ENCODE measurements at regions not wholly inside any gene's neighbourhood (a gene's known extent, or its start where the extent isn't known, plus 50 kb on each side); places are given as distances from the start of the nearest gene placed in this dataset.

DNA sequence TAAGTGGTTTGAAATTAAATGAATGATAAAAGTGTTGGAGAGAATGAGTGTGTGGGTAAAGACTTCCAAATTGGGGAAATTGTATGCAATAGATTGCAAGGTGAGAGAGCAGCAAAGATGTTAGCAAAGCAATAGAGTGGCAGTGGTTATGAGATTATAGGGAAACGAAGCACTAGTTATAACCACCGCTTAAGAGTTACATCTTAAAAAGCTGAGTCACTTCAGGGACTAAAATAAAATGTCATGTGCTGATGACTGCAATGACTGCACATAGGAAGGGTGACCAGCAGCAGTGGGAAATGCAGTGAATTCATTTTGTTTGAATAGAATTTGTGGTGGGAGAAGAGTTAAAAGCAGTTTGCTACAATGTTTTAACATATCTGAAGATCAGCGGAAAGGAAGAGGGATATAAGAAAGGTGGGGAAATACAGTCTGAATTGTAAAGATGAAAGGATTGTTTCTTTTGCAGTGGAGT, 127.3 kb downstream of the RAP2B start:
- Histone ChIP-seq H3F3A (ENCODE audit: low read depth) (no peaks in the 10 kb centered on the region), H3K4me3 (ENCODE audit: low read length, poor library complexity, severe bottlenecking) (no peak overlapping the region), H3K27me3 (ENCODE audit: insufficient read depth, low read length, poor library complexity, severe bottlenecking) (no peaks in the 10 kb centered on the region), H3K9me2 (replicated peaks; ENCODE audit: low read depth, low read length) (no peaks in the 10 kb centered on the region), H3K79me2 (ENCODE audit: insufficient read depth, low read length) (no peaks in the 10 kb centered on the region), H3K9me3 (ENCODE audit: insufficient read depth, low read depth, low read length) (no peaks in the 10 kb centered on the region), H3K4me1 (ENCODE audit: insufficient read depth, low read length, poor library complexity, severe bottlenecking) (peaks cover 33% of the 10 kb centered on the region), H3K9ac (ENCODE audit: low read depth, low read length, poor library complexity, severe bottlenecking) (no peak overlapping the region), H3K36me3 (ENCODE audit: insufficient read depth, low read length) (no peaks in the 10 kb centered on the region), H2AFZ (ENCODE audit: low read length) (no peak overlapping the region), H3K4me2 (ENCODE audit: low read depth, low read length, poor library complexity, severe bottlenecking) (peak overlapping the region; percentile 15), H4K20me1 (ENCODE audit: insufficient read depth, low read length, poor library complexity, severe bottlenecking) (no peaks in the 10 kb centered on the region)
- TF ChIP-seq, protein P1, sequence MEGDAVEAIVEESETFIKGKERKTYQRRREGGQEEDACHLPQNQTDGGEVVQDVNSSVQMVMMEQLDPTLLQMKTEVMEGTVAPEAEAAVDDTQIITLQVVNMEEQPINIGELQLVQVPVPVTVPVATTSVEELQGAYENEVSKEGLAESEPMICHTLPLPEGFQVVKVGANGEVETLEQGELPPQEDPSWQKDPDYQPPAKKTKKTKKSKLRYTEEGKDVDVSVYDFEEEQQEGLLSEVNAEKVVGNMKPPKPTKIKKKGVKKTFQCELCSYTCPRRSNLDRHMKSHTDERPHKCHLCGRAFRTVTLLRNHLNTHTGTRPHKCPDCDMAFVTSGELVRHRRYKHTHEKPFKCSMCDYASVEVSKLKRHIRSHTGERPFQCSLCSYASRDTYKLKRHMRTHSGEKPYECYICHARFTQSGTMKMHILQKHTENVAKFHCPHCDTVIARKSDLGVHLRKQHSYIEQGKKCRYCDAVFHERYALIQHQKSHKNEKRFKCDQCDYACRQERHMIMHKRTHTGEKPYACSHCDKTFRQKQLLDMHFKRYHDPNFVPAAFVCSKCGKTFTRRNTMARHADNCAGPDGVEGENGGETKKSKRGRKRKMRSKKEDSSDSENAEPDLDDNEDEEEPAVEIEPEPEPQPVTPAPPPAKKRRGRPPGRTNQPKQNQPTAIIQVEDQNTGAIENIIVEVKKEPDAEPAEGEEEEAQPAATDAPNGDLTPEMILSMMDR (conservative IDR thresholded peaks at IDR 0.05; ENCODE audit: low read length): no peak
- TF ChIP-seq EZH2phosphoT487 (IDR thresholded peaks at IDR 0.05; ENCODE audit: borderline replicate concordance): no peak

GRCh38 chr3:153290268-153291015, 128.4 kb downstream of the RAP2B start:
- Histone ChIP-seq H3K4me3 (ENCODE audit: low read length, poor library complexity, severe bottlenecking) (no peak overlapping the region), H2AFZ (ENCODE audit: low read length) (no peak overlapping the region), H3F3A (ENCODE audit: low read depth) (no peaks in the 10 kb centered on the region), H3K9me3 (ENCODE audit: insufficient read depth, low read depth, low read length) (no peaks in the 10 kb centered on the region), H3K9ac (ENCODE audit: low read depth, low read length, poor library complexity, severe bottlenecking) (no peak overlapping the region), H3K27me3 (ENCODE audit: insufficient read depth, low read length, poor library complexity, severe bottlenecking) (no peaks in the 10 kb centered on the region), H3K9me2 (replicated peaks; ENCODE audit: low read depth, low read length) (no peaks in the 10 kb centered on the region), H3K79me2 (ENCODE audit: insufficient read depth, low read length) (no peaks in the 10 kb centered on the region), H3K4me1 (ENCODE audit: insufficient read depth, low read length, poor library complexity, severe bottlenecking) (peaks cover 26% of the 10 kb centered on the region), H4K20me1 (ENCODE audit: insufficient read depth, low read length, poor library complexity, severe bottlenecking) (no peaks in the 10 kb centered on the region), H3K36me3 (ENCODE audit: insufficient read depth, low read length) (no peaks in the 10 kb centered on the region), H3K4me2 (ENCODE audit: low read depth, low read length, poor library complexity, severe bottlenecking) (no peak overlapping the region)
- TF ChIP-seq EZH2phosphoT487 (IDR thresholded peaks at IDR 0.05; ENCODE audit: borderline replicate concordance): no peak
- TF ChIP-seq, protein P1 (conservative IDR thresholded peaks at IDR 0.05; ENCODE audit: low read length): peak; percentile 61

GRCh38 chr3:153291059-153291685, 129.1 kb downstream of the RAP2B start:
- no peaks in the 10 kb centered on the region for H3K79me2 ChIP-seq (ENCODE audit: insufficient read depth, low read length)
- no peaks in the 10 kb centered on the region for H3F3A ChIP-seq (ENCODE audit: low read depth)
- TF ChIP-seq, protein P1 (conservative IDR thresholded peaks at IDR 0.05; ENCODE audit: low read length): peak; percentile 76
- no peak for TF ChIP-seq EZH2phosphoT487 (IDR thresholded peaks at IDR 0.05; ENCODE audit: borderline replicate concordance)
- peaks cover 20% of the 10 kb centered on the region for H3K4me1 ChIP-seq (ENCODE audit: insufficient read depth, low read length, poor library complexity, severe bottlenecking)
- H3K9me3 ChIP-seq (ENCODE audit: insufficient read depth, low read depth, low read length): no peaks in the 10 kb centered on the region
- no peak overlapping the region for H3K9ac ChIP-seq (ENCODE audit: low read depth, low read length, poor library complexity, severe bottlenecking)
- H3K36me3 ChIP-seq (ENCODE audit: insufficient read depth, low read length): no peaks in the 10 kb centered on the region
- peak overlapping the region; percentile 66 for H2AFZ ChIP-seq (ENCODE audit: low read length)
- H3K27me3 ChIP-seq (ENCODE audit: insufficient read depth, low read length, poor library complexity, severe bottlenecking): no peaks in the 10 kb centered on the region
- no peaks in the 10 kb centered on the region for H4K20me1 ChIP-seq (ENCODE audit: insufficient read depth, low read length, poor library complexity, severe bottlenecking)
- no peaks in the 10 kb centered on the region for H3K9me2 ChIP-seq (replicated peaks; ENCODE audit: low read depth, low read length)
- no peak overlapping the region for H3K4me2 ChIP-seq (ENCODE audit: low read depth, low read length, poor library complexity, severe bottlenecking)
- no peak overlapping the region for H3K4me3 ChIP-seq (ENCODE audit: low read length, poor library complexity, severe bottlenecking)
